Fibroblast of skin of left biceps (primary cell): ENCODE measurements at regions not wholly inside any gene's neighbourhood (a gene's known extent, or its start where the extent isn't known, plus 50 kb on each side); places are given as distances from the start of the nearest gene placed in this dataset.
A peak's percentile ranks its signal among the peaks of the same experiment; 100 is the strongest.
"Not testable (repeated sequence)": the region's sequence is repeated elsewhere in the genome, so short reads cannot be mapped to it uniquely, and the experiment has no call there.

ENCODE experiments used
- DNase-seq, 2 experiments: peaks; one replicate each; pipeline ENCODE4 v3.0.0-alpha.2; 2013; ENCODE audit warnings: low read depth in 2 of 2

DNA sequence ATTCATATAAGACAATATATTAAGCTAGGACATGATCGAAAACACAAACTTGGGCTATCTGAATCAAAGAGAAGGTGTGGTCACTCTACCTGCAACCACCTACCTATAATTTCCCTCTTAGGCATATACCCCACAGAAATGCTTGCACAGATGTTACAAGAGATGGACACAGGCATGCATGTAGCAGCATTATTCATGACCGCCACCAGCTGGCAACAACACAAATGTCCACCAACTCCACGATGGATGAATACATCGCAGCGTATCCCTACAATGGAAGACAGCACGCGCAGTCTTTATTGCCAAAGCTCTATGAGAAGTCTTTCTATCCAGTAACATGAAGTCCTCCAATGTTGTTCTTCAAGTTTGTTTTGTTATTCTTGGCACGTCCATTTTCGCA, 90.8 kb downstream of the ARL4C start:
- DNase-seq = no peak

- no peak for DNase-seq
These were observed 91.4 kb downstream of the ARL4C start for GRCh38 chr2:234405462-234405861.

GRCh38 chr2:234404957-234405356, 91.9 kb downstream of the ARL4C start:
- no peak for DNase-seq

GRCh38 chr2:234403751-234404150, 93.1 kb downstream of the ARL4C start:
- no peak for DNase-seq

- no peak for DNase-seq
These were observed 93.8 kb downstream of the ARL4C start for GRCh38 chr2:234403074-234403473.

DNA sequence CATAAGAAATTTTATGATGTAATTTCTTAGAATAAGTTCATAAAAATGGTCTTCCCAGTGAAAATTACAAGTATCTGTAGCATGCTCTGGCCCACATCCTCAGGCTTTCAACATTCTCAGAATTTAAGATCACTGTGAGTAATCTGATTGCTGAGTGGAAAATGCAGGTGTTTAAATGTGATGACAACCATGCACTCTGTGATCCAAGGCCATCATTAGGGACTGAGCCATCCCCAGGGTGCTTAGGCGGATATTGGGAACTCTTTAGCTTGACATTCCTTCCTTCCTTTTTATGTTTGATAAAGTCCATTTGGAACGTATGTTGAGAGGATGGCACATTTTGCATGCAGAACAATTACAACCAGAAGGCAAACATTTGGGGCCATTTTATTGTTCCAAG, 95.5 kb downstream of the ARL4C start:
- DNase-seq = peak in 1 of 2 experiments; percentile 11

DNA sequence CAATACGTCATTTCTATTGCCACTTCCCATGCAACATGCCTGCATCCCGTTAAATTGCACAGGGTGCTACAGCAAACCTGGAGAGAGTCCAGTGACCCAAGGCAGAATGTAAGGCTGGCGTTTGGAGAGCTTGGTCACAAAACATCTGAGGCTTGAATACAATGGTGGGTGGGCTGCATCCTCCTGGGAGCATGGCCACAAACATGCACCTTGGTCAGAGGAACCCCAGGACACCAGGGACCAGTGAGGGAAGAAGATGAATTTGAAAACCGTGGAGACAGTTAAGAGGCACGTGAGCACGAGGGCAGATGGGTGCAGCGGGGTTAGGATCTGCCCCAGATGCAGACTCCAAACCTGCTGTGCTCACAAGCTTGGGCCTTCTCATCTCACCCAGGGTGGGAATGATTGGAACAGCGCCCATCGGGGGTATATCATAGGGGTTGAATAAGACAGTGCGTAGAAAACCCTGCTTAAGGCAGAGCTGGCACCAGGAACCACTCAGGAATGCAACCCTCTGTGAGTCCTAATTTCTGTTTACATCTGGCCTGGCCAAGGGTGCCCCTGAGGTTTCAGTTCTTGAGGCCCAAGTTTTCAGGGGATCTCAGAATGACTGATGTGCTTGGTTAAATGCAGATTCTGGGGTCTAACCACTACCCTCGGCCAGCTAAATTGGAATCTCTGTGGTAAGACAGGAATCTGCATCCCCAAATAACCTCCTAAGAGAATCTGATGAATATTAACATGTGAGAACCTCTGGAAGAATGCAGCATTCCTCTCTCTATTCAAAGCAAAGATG, 97.2 kb downstream of the ARL4C start:
- peak; percentile 41 to 46 for DNase-seq

- no peak for DNase-seq
These were observed 98.3 kb downstream of the ARL4C start for GRCh38 chr2:234398531-234398930.

GRCh38 chr2:234395891-234396420, 100.9 kb downstream of the ARL4C start:
- DNase-seq = no peak

- no peak for DNase-seq
These were observed 102.4 kb downstream of the ARL4C start for GRCh38 chr2:234394450-234394849.

GRCh38 chr2:234393354-234393753, 103.5 kb downstream of the ARL4C start:
- DNase-seq = no peak

DNA sequence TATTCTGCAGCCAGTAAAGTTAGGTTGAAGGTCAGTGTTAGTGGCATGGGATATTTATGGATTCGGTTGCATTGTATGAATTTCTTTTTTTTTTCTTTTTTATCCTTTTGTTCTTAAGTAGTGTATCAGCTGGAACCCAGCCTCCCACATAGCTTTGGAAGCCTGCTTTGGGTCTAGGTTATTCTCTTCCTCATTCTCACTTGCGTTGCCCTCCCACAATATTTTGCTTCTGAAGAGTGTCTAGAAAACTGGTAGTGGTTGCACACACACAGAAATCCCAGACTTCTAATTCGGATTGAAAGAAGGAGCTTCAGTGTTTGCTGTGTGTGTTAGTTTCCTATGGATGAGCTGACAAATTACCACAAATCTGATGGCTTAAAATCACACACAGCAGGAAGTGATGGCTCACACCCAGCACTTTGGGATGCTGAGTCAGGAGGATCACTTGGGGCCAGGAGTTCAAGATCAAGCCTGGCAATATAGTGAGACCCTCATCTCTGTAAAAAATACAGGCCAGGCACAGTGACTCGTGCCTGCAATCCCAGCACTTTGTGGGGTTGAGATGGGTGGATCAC, 104.8 kb downstream of the ARL4C start:
- no peak for DNase-seq

DNA sequence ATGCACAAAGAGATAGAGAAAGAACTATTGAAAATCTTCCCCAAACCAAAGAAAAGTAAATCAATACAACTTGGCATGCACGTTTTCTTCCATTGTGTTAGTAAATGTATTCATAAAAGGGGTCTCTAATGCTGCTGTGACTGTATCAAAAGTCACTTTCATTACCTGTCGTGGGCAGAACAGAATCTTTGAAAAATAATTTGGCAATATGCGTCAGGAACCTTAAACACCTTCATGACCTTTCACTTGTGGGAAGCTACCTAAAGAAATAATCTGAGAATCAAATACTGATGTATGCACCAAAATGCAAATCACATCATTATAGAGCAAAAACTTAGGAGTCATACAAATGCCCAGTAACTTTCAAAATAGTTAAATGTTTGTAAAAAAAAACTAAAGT, 105.3 kb downstream of the ARL4C start:
- no peak for DNase-seq

- not testable (repeated sequence) for DNase-seq
These were observed 107.2 kb downstream of the ARL4C start for GRCh38 chr2:234389661-234390060.

- DNase-seq = peak in 1 of 2 experiments; percentile 22
These were observed 108.3 kb downstream of the ARL4C start for GRCh38 chr2:234388591-234388990.

DNA sequence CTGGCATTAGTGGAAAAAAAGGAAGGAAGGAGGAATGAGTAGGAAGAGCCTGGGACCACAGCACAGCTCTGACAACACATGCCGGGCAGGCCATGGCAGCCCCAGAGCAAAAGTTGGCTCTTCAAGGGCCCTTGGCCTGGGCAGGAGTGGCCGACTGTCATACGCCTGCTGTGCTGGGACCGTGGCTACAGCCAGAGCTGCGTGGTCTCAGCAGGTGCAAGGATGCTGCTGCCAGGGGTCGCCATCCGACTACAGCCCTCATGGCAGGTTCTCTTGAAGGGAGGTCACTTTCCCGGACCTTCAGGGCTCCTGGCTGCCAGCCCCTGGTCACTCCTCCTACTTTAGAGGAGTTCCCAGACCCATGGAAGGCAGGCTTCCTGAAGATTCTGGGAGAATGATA, 109.9 kb downstream of the ARL4C start:
- no peak for DNase-seq

DNA sequence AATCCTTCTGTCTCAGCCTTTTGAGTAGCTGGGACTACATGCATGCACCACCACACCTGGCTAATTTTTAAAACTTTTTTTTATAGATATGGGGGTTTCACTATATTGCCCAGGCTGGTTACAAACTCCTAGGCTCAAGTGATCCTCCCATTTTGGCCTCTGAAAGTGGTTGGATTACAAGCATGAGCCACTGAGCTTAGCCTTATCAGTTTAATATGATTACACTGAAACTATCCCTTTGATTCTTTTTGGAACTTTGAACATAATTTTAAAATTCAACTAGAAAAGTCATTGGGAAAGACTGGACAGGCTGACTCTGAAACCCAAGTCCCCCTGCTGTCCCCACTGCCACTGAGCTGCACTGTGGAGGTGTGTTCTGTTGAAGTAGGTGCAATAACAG, 114.8 kb downstream of the ARL4C start:
- no peak for DNase-seq

DNA sequence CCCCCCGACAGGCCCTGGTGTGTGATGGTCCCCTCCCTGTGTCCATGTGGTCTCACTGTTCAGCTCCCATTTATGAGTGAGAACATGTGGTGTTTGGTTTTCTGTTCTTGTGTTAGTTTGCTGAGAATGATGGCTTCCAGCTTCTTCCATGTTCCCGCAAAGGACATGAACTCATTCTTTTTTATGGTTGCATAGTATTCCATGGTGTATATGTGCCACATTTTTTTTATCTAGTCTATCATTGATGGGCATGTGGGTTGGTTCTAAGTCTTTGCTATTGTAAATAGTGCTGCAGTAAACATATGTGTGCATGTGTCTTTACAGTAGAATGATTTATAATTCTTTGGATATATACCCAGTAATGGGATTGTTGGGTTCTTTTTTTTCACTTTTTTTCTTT, 117.9 kb downstream of the ARL4C start:
- not testable (repeated sequence) for DNase-seq

GRCh38 chr2:234378440-234378839, 118.4 kb downstream of the ARL4C start:
- DNase-seq = peak; percentile 71 to 73

DNA sequence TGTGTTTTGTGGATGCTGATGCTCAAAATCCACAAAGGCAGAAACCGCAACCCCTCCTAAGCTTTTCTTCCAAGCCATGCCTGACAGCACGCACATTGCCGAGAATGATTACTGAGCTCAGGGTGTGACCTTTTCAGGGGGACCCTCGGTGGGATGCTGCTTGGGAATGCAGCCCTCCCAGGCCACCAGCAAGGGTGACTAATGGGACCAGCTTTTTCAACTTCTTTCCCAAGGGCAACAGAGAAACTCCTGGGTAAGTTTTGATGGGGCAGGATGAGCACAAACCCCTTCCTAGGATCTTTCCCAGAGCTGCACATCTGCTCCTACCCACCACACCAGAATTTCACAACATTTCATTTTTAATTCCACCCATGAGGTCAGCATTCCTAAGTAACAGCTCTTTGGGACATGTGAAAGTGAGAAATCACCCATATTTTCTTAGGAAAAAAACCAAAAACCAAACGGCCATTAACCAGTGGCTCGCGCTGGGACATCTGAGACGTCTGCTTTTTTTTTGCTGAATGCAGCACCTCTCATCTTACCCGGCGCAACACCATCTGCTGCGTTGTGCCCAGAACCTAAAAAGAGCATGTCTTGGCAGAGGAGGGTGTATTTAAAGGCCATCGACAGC, 119.0 kb downstream of the ARL4C start:
- peak; percentile 96 to 97 for DNase-seq

- no peak for DNase-seq
These were observed 120.7 kb downstream of the ARL4C start for GRCh38 chr2:234376229-234376628.

- DNase-seq = no peak
These were observed 121.6 kb downstream of the ARL4C start for GRCh38 chr2:234375176-234375880.
